Activated T-helper 17 cell treated with anti-CD3 and anti-CD28 coated beads, Interleukin-2, amount 50 U/mL, for 72 hours (primary cell): ENCODE measurements at regions not wholly inside any gene's neighbourhood (a gene's known extent, or its start where the extent isn't known, plus 50 kb on each side); places are given as distances from the start of the nearest gene placed in this dataset.

Experiments used
- ATAC-seq: fragments of 150-1000 bp; cut with Tn5 transposase; replicated peaks from 2 replicates; pipeline ENCODE4 v1.10.0; 2021; ENCODE audit warnings: mild to moderate bottlenecking, moderate library complexity
- H3K27ac Mint-ChIP-seq: one replicate; pipeline ENCODE4 v1.8.0; 2022; ENCODE audit warnings: mixed read lengths
- H3K27me3 Mint-ChIP-seq: one replicate; pipeline ENCODE4 v1.8.0; 2022; ENCODE audit warnings: mixed read lengths
- H3K36me3 Mint-ChIP-seq: one replicate; pipeline ENCODE4 v1.8.0; 2022; ENCODE audit warnings: low read depth, mild to moderate bottlenecking, mixed read lengths
- H3K4me1 Mint-ChIP-seq: one replicate; pipeline ENCODE4 v1.8.0; 2022; ENCODE audit warnings: mixed read lengths
- H3K4me3 Mint-ChIP-seq: one replicate; pipeline ENCODE4 v1.8.0; 2022; ENCODE audit warnings: mild to moderate bottlenecking, mixed read lengths
- H3K9me3 Mint-ChIP-seq: one replicate; pipeline ENCODE4 v1.8.0; 2022; ENCODE audit warnings: mixed read lengths

DNA sequence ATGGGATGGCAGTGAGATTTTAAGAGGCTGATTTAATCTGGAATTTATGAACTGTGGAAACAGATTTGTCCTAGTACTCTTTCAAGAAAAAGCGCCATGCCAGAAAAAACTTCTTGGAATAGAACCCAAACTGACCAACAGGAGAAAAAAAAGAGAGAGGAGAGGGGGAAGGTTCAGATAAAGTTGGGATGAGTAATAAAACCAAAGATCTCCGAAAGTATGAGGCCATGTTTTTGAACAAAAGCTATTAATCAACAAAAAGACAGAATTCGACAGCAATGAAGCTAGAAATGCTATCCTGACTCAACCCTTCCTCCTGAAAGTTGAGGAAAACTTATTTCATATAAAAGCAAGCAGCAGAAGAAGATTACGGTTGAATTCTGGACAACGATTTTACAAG, 135.5 kb downstream of the CEMIP2 start:
- H3K9me3 Mint-ChIP-seq = no peaks in the 10 kb centered on the region
- H3K4me3 Mint-ChIP-seq = no peak overlapping the region
- peaks cover 6% of the 10 kb centered on the region for H3K4me1 Mint-ChIP-seq
- H3K27me3 Mint-ChIP-seq = no peaks in the 10 kb centered on the region
- no peaks in the 10 kb centered on the region for H3K36me3 Mint-ChIP-seq
- no peak for ATAC-seq
- no peak overlapping the region for H3K27ac Mint-ChIP-seq

DNA sequence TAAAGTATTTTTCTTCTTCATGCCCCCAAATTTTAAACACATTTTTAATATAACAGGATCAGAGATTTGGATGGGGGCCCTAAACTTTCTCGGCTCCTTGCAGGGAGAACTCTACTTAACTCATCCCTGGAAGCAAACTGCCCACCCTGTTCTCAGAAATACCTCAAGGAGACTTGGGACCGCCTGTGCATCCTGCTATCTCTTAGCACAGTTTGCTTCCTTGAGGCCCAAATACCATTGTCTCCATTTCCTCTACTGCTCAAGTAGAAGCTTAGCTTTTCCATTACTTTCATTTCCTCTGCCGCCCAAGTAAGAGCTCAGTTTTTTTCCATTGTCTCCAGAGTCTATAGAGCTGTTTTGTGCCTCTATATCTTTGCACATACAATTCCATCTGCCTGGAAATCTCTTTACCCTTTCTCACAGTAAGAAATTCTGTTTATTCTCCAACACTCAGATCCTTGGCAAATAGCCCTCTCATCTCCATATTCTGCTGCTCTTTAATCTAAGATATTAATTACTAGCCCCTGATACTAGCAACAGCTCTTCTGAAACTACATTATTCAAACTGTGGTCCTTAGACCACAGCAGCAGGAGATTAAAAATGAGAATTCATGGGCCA, 137.8 kb downstream of the CEMIP2 start:
- peaks cover 6% of the 10 kb centered on the region for H3K4me1 Mint-ChIP-seq
- no peaks in the 10 kb centered on the region for H3K36me3 Mint-ChIP-seq
- no peaks in the 10 kb centered on the region for H3K9me3 Mint-ChIP-seq
- no peak overlapping the region for H3K4me3 Mint-ChIP-seq
- H3K27me3 Mint-ChIP-seq = no peaks in the 10 kb centered on the region
- no peak overlapping the region for H3K27ac Mint-ChIP-seq
- no peak for ATAC-seq

DNA sequence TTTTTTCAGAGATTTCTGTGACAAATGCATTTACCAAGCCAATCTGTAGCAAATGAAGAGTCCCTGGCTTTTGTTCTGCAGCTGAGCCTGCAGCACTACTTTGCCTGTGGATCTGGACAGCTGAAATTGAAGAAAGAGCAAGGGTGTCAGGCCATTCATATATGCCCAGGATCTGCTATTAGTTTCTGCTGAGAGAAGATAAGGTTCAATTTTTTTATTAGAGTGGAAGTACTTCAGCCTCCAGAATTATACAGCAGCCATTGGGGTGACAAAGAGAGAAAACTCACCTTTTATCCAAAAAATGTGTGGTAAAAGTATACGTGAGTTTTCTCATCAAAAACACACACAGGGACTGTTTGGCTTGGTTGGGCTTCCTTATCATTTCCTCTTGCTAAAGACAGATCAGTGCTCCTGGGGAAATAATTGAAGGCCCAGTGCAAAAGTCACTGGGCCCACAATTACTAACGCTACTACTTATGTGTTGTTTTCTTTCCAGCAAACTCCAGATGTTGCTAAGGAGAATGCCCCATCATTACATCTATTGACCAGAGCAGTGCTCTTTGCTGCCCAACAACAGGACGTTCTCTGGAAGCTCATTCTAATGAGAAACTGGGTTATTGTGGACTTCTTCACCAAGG, 138.6 kb downstream of the CEMIP2 start:
- no peaks in the 10 kb centered on the region for H3K36me3 Mint-ChIP-seq
- peaks cover 6% of the 10 kb centered on the region for H3K4me1 Mint-ChIP-seq
- H3K27ac Mint-ChIP-seq = no peak overlapping the region
- H3K9me3 Mint-ChIP-seq = no peaks in the 10 kb centered on the region
- no peak for ATAC-seq
- H3K27me3 Mint-ChIP-seq = no peaks in the 10 kb centered on the region
- no peak overlapping the region for H3K4me3 Mint-ChIP-seq

DNA sequence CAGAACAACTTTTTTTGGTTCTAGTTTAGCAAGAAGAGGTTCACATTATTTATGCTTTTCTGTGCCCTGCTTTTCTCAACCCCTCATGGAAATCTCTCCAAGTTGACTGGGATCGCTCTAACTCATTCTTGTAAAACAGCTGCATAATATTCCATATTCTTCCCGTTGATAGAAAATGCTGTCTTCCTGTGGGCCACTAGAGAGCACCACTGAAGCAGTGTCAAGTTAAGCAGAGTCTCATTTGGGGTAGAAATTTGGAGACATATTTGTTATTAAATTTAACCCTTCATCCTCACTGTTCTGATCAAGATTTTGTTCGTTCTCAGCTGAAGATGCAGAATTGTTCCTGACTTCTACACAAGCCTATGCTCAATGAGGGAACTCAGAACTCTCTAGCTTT, 140.1 kb downstream of the CEMIP2 start:
- no peak for ATAC-seq
- no peaks in the 10 kb centered on the region for H3K9me3 Mint-ChIP-seq
- peaks cover 6% of the 10 kb centered on the region for H3K4me1 Mint-ChIP-seq
- no peaks in the 10 kb centered on the region for H3K27me3 Mint-ChIP-seq
- no peak overlapping the region for H3K4me3 Mint-ChIP-seq
- H3K36me3 Mint-ChIP-seq = no peaks in the 10 kb centered on the region
- no peak overlapping the region for H3K27ac Mint-ChIP-seq

DNA sequence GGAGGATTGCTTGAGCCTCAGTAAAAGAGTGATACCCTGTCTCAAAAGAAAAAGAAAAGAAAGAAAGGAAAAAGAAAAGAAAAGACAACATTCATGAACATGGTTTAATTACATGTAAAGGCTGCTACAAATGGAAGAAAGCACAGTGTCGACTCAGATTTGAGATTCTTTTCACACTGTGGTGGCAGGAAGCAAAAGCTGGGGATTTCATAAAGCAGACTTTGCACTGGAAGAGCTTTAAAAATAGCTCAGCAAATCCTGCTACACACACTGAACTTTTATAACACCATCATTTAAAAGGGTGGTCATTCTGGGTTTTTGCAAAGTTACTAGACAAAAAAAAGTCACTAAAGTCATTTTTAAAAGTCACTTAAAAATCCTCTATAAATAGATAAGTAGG, 140.8 kb downstream of the CEMIP2 start:
- no peak overlapping the region for H3K4me3 Mint-ChIP-seq
- no peaks in the 10 kb centered on the region for H3K9me3 Mint-ChIP-seq
- no peak overlapping the region for H3K27ac Mint-ChIP-seq
- peaks cover 6% of the 10 kb centered on the region for H3K4me1 Mint-ChIP-seq
- H3K27me3 Mint-ChIP-seq = no peaks in the 10 kb centered on the region
- no peaks in the 10 kb centered on the region for H3K36me3 Mint-ChIP-seq
- no peak for ATAC-seq

DNA sequence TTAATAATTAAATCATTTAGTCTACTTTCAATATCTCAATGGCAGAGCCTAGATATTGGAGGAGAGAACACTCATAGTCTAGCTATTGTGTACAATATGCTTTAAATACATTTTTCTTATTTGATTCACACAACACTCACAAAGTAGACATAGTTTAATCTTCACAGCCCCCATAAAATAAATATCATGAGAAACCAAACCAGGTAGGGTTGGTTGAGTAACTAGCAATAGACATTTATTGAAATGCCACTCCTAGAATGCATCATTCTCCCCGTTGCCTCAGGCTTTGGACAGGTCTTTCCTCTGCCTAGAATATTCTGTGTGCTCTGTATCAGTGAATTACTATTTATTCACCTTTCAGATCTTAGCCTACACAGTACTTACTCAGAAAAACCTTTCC, 141.9 kb downstream of the CEMIP2 start:
- Mint-ChIP-seq H3K27me3 (no peaks in the 10 kb centered on the region), H3K27ac (no peak overlapping the region), H3K36me3 (no peaks in the 10 kb centered on the region), H3K4me1 (peaks cover 6% of the 10 kb centered on the region), H3K4me3 (no peak overlapping the region), H3K9me3 (no peaks in the 10 kb centered on the region)
- no peak for ATAC-seq

DNA sequence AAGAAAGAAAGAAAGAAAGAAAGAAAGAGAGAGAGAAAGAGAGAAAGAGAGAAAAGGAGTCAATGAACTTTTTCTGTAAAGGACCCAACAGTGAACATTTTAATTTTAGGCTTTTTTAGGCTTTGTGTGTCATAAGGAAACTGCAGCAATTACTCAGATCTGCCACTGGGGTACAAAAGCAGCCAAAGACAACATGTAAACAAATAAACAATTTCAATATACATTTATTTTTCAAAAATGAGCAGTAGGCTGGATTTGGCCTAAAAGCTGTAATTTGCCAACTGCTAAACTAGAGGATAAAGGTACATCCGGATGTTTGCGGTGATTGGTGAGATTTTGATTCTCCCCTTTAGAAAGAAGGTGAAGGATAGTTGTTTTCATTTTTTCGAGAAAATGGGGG, 143.6 kb downstream of the CEMIP2 start:
- no peaks in the 10 kb centered on the region for H3K9me3 Mint-ChIP-seq
- H3K27ac Mint-ChIP-seq = no peak overlapping the region

DNA sequence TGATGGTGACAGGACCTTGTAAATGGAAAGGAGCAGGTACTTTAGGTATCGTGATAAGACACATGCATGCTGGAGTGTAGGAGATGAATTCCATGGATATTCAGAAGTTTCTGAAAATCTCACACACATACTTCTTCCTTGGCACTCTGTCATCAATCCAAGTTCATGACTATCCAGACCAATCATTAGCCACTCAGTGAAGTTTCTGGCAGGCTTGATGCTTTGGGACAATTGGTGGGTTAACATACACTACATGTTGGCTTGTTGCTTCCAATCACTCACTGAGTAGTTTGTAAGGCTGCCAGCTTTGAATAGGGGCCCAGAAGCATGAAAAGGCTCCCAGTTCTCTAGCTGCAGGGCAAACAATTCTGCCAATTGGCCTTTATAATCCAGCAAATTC, 147.6 kb downstream of the CEMIP2 start:
- Mint-ChIP-seq H3K27ac (no peak overlapping the region), H3K27me3 (no peaks in the 10 kb centered on the region), H3K36me3 (no peaks in the 10 kb centered on the region), H3K9me3 (peaks cover 4% of the 10 kb centered on the region), H3K4me1 (no peaks in the 10 kb centered on the region), H3K4me3 (no peak overlapping the region)
- ATAC-seq = no peak

More for the DNA sequence above, 143.6 kb downstream of the CEMIP2 start:
- Mint-ChIP-seq H3K36me3 (no peaks in the 10 kb centered on the region), H3K27me3 (no peaks in the 10 kb centered on the region), H3K4me1 (no peaks in the 10 kb centered on the region), H3K4me3 (no peak overlapping the region)
- ATAC-seq = no peak

DNA sequence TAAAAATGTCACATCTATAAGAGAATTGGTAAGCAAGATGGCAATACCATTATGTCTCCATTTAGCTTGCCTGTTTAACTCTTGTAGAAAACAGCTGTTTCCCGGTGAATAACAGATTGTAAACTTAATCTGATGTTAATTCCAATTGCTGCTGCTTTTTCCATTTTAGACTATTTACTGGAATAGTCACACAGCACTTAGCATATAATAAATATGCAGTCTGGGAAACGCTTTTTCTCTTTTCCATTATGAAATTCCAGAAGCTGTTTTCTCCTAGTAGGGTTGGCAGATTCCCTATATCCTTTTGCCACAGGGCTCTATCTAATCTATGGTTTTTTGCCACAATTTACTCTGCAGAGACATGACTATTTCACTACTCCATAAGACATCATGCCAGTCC, 148.0 kb downstream of the CEMIP2 start:
- Mint-ChIP-seq H3K27me3 (no peaks in the 10 kb centered on the region), H3K4me3 (no peak overlapping the region), H3K36me3 (no peaks in the 10 kb centered on the region), H3K4me1 (no peaks in the 10 kb centered on the region), H3K27ac (no peak overlapping the region), H3K9me3 (peaks cover 4% of the 10 kb centered on the region)
- no peak for ATAC-seq

DNA sequence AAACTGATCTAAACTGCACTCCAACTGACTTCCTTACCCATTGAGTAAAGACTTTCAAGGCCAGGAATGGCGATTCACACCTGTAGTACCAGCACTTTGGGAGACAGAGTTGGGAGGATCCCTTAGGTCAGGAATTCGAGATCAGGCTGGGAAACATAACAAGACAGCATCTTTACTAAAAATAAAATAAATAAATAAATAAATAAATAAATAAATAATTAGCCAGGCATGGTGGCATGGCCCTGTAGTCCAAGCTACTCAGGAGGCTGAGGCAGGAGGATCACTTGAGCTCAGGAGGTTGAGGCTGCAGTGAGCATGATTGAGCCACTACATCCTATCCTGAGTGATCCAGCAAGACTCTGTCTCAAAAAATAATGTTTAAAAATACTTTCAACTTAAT, 148.4 kb downstream of the CEMIP2 start:
- H3K4me1 Mint-ChIP-seq = no peaks in the 10 kb centered on the region
- H3K27me3 Mint-ChIP-seq = no peaks in the 10 kb centered on the region
- ATAC-seq = no peak
- no peak overlapping the region for H3K4me3 Mint-ChIP-seq
- no peak overlapping the region for H3K27ac Mint-ChIP-seq
- H3K9me3 Mint-ChIP-seq = peaks cover 4% of the 10 kb centered on the region
- H3K36me3 Mint-ChIP-seq = no peaks in the 10 kb centered on the region

DNA sequence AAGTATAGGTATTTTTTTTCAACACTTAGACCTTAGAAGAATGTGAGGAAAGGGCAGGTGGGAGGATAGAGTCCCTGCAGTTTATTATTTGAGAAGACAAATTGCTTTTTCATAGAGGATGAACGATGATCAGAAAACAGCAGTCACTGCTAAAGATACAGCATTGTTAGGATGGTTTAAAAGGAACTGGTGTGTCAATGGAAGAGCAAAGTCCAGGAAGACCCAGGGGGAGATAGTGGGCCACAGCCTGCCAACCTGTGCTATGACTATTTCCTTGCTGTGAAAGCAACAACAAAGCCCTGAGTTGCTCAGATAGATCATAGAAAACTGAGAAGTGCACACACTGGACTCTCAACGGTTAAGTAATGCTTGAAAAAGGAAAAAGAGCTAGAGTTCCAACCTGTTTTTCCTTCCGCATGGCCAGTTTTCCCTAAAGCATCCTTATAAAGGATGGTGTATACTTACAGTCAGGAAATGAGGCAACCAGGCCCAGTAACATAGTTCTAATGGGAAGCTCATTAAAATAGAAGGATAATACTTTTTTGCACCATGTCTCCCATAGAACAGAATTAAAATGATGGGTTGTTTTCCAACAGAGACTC, 153.8 kb downstream of the CEMIP2 start:
- H3K9me3 Mint-ChIP-seq = peaks cover 4% of the 10 kb centered on the region
- no peak overlapping the region for H3K27ac Mint-ChIP-seq
- H3K4me3 Mint-ChIP-seq = no peak overlapping the region
- no peak for ATAC-seq
- no peaks in the 10 kb centered on the region for H3K4me1 Mint-ChIP-seq
- no peaks in the 10 kb centered on the region for H3K36me3 Mint-ChIP-seq
- H3K27me3 Mint-ChIP-seq = no peaks in the 10 kb centered on the region

DNA sequence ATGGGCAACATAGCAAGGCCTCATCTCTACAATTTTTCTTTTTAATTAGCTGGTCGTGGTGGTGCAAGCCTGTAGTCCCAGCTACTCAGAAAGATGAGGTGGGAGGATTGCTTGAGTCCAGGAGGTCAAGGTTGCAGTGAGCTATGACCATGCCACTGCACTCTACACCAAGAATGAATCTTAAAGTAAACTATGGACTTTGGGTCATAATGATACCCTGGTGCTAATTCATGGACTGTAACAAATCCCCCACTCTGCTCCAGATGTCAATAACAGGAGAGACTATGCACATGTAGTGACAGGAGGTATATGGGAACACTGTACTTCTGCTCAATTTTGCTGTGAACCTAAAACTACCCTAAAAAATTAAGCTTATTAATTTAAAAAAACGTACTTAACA, 155.4 kb downstream of the CEMIP2 start:
- Mint-ChIP-seq H3K4me3 (no peak overlapping the region), H3K27me3 (no peaks in the 10 kb centered on the region), H3K27ac (no peak overlapping the region), H3K36me3 (no peaks in the 10 kb centered on the region), H3K4me1 (no peaks in the 10 kb centered on the region), H3K9me3 (peaks cover 4% of the 10 kb centered on the region)
- no peak for ATAC-seq

DNA sequence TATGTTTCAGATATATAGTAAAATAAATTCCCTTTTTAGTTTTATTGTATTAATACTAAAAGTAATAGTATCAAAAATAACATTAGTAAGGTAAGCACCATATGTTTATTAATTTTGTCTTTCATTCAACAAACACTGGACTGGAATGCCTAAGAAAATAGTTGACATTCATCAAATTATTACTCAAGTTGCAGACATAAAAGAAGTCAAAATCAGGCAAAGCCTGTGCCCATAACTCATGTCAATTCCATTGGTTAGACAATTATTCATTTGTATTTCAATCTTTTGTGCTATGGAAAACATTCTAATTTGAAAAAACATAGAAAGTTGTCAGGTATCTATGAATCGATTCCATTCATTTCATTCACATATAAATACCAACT, 158.9 kb downstream of the CEMIP2 start:
- Mint-ChIP-seq H3K27me3 (no peaks in the 10 kb centered on the region), H3K9me3 (no peaks in the 10 kb centered on the region), H3K4me1 (no peaks in the 10 kb centered on the region), H3K27ac (no peak overlapping the region), H3K4me3 (no peak overlapping the region), H3K36me3 (no peaks in the 10 kb centered on the region)
- ATAC-seq = no peak

DNA sequence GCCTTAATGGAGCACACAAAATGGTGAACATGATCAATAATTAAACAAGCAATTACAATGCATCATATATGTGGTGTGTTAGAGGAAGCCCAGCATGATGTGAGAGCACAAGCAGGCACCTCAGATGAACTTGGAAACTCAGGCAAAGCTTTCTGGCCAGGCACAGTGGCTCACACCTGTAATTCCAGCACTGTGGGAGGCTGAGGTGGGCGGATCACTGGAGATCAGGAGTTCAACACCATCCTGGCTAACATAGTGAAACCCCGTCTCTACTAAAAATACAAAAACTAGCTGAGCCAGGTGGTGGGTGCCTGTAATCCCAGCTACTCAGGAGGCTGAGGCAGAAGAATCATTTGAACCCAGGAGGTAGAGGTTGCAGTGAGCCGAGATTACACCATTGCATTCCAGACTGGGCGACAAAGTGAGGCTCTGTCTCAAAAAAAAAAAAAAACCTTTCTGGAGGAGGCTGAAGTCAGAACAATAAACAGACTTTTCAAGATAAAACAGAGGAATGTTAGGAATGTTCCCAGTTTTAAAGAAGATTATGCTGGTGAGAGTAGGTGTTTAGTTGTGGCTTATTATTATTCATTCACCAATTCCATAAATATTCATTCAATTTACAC, 159.4 kb downstream of the CEMIP2 start:
- no peaks in the 10 kb centered on the region for H3K27me3 Mint-ChIP-seq
- no peak overlapping the region for H3K4me3 Mint-ChIP-seq
- no peaks in the 10 kb centered on the region for H3K4me1 Mint-ChIP-seq
- no peaks in the 10 kb centered on the region for H3K36me3 Mint-ChIP-seq
- no peaks in the 10 kb centered on the region for H3K9me3 Mint-ChIP-seq
- H3K27ac Mint-ChIP-seq = no peak overlapping the region
- no peak for ATAC-seq

DNA sequence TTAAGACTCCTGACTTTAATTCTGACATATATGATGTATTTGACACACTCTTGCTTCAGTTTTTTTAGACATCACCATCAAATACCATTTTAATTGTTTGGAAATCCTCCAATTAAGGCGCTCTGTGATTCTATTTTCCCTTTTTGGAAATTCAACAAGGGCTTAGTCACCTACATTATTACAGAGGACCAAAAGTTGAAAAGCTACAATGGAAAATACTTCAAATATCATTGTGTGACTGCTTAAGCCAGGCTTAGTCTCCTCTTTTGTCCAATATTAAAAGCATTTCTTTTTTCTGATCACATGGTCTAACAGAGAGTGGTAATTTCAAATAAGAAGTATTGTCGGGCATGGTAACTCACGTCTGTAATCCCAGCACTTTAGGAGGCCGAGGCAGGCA, 160.3 kb downstream of the CEMIP2 start:
- no peaks in the 10 kb centered on the region for H3K4me1 Mint-ChIP-seq
- H3K4me3 Mint-ChIP-seq = no peak overlapping the region
- H3K36me3 Mint-ChIP-seq = no peaks in the 10 kb centered on the region
- no peak for ATAC-seq
- no peaks in the 10 kb centered on the region for H3K9me3 Mint-ChIP-seq
- no peaks in the 10 kb centered on the region for H3K27me3 Mint-ChIP-seq
- no peak overlapping the region for H3K27ac Mint-ChIP-seq
